Activated B cell treated with CpG ODN at 0.5 μM for 24 hours (primary cell): ENCODE measurements at regions not wholly inside any gene's neighbourhood (a gene's known extent, or its start where the extent isn't known, plus 50 kb on each side); places are given as distances from the start of the nearest gene placed in this dataset.

Source experiments
- ATAC-seq: fragments of 200-7000 bp; cut with Tn5 transposase; one replicate; pipeline ENCODE4 v1.10.0; 2021; ENCODE audit warnings: low read depth, mild to moderate bottlenecking, moderate library complexity
- CTCF ChIA-PET: fragments of 350-600 bp; sonication (Branson Sonifier 250); formaldehyde crosslinking; loops from one replicate; lab custom pipeline; 2021; ENCODE audit warnings: antibody characterized with exemption; lab: Charles Lee
- POLR2A ChIA-PET: fragments of 350-600 bp; sonication (Branson Sonifier 250); formaldehyde crosslinking; loops from one replicate; lab custom pipeline; 2021; ENCODE audit warnings: antibody characterized with exemption; lab: Charles Lee
- DNase-seq: peaks from one replicate; pipeline ENCODE4 v3.0.0; 2022
- H3K27ac Mint-ChIP-seq: one replicate; pipeline ENCODE4 v1.8.0; 2020; ENCODE audit warnings: mixed read lengths
- H3K27me3 Mint-ChIP-seq: one replicate; pipeline ENCODE4 v1.8.0; 2021; ENCODE audit warnings: mixed read lengths
- H3K36me3 Mint-ChIP-seq: one replicate; pipeline ENCODE4 v1.8.0; 2021; ENCODE audit warnings: low read depth, mixed read lengths
- H3K4me1 Mint-ChIP-seq: one replicate; pipeline ENCODE4 v1.8.0; 2021; ENCODE audit warnings: mixed read lengths
- H3K4me3 Mint-ChIP-seq: one replicate; pipeline ENCODE4 v1.8.0; 2020; ENCODE audit warnings: mild to moderate bottlenecking, mixed read lengths
- H3K9me3 Mint-ChIP-seq: one replicate; pipeline ENCODE4 v1.8.0; 2020; ENCODE audit warnings: mixed read lengths
- intact Hi-C: fragments of 100-400 bp; cut with micrococcal nuclease; formaldehyde crosslinking; loops from one replicate; pipeline ENCODE4 v1.15.1; 2024
- TF ChIP-seq, protein P1 (sequence below): fragments of 200-600 bp; IDR thresholded peaks from one replicate; pipeline ENCODE4 v1.8.0; 2022; ENCODE audit warnings: antibody characterized with exemption, mild to moderate bottlenecking

DNA sequence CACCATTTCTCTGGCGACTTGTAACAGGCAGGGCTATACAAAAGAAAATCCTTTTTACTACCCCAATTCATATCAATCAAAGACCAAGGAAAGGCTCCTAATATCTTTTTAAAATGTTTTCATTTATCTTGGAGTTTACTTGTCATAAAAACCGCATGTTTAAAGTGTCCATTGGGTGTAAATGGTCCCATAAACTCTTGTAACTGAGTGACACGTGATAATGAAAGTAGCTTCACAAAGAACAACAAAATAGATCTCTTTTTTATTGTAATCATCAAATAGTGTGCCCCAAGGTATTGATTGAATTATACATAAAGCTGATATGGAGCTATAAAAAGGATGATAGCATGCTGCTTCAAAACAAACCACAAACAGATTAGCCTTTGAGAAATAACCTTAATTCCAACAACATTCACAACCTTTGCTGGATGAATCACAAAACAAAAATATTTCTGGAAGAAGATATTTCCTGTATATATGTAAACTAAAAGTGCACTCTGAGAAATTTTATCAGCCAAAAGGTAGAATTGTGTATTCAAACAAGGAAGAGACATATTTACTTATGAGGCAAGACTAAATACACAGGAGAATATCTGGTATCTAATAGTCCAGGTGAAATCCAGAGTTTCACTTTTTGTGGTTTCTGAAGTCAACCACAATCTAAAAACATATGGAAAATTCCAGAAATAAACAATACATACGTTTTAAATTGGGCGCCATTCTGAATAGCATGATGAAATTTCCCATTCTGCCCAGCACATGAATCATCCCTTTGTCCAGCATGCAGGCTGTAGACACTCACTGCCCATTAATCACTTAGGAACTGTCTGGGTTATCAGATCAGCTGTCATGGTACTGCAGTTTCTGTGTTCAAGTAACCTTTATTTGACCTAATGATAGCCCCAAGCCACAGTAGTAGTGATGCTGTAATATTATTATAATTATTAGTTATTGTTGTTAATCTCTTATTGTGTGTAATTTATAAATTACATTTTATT lies 237.5 kb downstream of the PIK3C3 start:
- CTCF ChIA-PET, result interaction anchor here (0.9 kb wide), 1 partner anchor 12 kb away, joined by 3 read pairs; no protein-coding TSS in a partner anchor
- POLR2A ChIA-PET, result no interaction called here
- Mint-ChIP-seq H3K4me1 (no peaks in the 10 kb centered on the region), H3K36me3 (no peaks in the 10 kb centered on the region), H3K9me3 (peaks cover 12% of the 10 kb centered on the region), H3K4me3 (no peak overlapping the region), H3K27ac (no peak overlapping the region), H3K27me3 (no peaks in the 10 kb centered on the region)
- intact Hi-C loops, result no loop called here
- no peak for DNase-seq
- ATAC-seq, result no peak
- TF ChIP-seq, protein P1, sequence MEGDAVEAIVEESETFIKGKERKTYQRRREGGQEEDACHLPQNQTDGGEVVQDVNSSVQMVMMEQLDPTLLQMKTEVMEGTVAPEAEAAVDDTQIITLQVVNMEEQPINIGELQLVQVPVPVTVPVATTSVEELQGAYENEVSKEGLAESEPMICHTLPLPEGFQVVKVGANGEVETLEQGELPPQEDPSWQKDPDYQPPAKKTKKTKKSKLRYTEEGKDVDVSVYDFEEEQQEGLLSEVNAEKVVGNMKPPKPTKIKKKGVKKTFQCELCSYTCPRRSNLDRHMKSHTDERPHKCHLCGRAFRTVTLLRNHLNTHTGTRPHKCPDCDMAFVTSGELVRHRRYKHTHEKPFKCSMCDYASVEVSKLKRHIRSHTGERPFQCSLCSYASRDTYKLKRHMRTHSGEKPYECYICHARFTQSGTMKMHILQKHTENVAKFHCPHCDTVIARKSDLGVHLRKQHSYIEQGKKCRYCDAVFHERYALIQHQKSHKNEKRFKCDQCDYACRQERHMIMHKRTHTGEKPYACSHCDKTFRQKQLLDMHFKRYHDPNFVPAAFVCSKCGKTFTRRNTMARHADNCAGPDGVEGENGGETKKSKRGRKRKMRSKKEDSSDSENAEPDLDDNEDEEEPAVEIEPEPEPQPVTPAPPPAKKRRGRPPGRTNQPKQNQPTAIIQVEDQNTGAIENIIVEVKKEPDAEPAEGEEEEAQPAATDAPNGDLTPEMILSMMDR, result no peak

- Mint-ChIP-seq H3K4me3 (no peak overlapping the region), H3K27ac (no peak overlapping the region), H3K36me3 (no peaks in the 10 kb centered on the region), H3K4me1 (no peaks in the 10 kb centered on the region), H3K9me3 (no peaks in the 10 kb centered on the region), H3K27me3 (no peaks in the 10 kb centered on the region)
- no peak for DNase-seq
- ChIA-PET CTCF (no interaction called here), POLR2A (no interaction called here)
- intact Hi-C loops, result no loop called here
- TF ChIP-seq, protein P1, result no peak
- no peak for ATAC-seq
Observed at GRCh38 chr18:42196651-42197050, 241.6 kb downstream of the PIK3C3 start.

DNA sequence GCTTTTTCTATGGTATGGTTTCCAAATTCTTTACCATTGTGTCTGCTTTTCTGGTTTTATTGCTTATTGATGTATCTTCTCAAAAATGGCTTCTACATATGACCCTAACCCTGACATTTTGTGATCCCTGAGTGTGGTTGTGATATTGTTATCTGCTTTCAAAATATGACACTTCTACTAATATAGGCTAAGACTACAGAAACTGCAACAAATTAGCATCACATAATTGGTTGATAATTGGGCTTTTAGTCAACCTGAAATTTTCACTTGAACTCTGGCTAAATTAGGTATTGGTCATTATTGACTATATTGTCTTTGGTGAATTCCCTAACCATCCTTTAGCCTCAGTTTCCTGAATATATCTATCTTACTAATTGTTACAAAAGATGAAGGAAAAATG lies 246.1 kb downstream of the PIK3C3 start:
- Mint-ChIP-seq H3K4me1 (no peaks in the 10 kb centered on the region), H3K4me3 (no peak overlapping the region), H3K9me3 (peaks cover 1% of the 10 kb centered on the region), H3K36me3 (no peaks in the 10 kb centered on the region), H3K27me3 (no peaks in the 10 kb centered on the region), H3K27ac (no peak overlapping the region)
- POLR2A ChIA-PET, result no interaction called here
- TF ChIP-seq, protein P1, result no peak
- intact Hi-C loops, result no loop called here
- ATAC-seq (no peak), DNase-seq (no peak)
- CTCF ChIA-PET, result no interaction called here

DNA sequence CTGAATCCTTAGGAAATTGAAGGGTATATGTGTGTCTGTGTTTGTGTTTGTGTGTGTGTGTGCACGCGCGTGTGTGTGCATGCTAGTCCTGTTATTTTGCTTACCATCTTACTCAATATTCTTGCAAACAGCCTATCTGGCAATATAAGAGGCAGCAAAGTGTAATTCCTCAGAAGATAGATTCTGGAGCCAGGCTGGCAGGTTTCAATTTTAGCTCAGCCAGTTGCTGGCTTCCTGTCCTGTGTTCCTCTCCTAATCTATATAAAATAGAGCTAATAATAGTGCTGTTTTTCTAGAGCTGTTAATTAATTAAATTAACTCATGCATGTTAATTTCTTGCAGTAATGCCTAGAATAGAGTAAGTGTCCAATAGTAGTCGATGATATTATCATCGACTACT lies 256.2 kb downstream of the PIK3C3 start:
- TF ChIP-seq, protein P1, result no peak
- no peaks in the 10 kb centered on the region for H3K27me3 Mint-ChIP-seq
- ChIA-PET POLR2A (no interaction called here), CTCF (no interaction called here)
- intact Hi-C loops, result no loop called here
- H3K9me3 Mint-ChIP-seq, result peaks cover 5% of the 10 kb centered on the region
- no peaks in the 10 kb centered on the region for H3K4me1 Mint-ChIP-seq
- no peak for ATAC-seq
- no peak overlapping the region for H3K27ac Mint-ChIP-seq
- no peak for DNase-seq
- no peaks in the 10 kb centered on the region for H3K36me3 Mint-ChIP-seq
- H3K4me3 Mint-ChIP-seq, result no peak overlapping the region

DNA sequence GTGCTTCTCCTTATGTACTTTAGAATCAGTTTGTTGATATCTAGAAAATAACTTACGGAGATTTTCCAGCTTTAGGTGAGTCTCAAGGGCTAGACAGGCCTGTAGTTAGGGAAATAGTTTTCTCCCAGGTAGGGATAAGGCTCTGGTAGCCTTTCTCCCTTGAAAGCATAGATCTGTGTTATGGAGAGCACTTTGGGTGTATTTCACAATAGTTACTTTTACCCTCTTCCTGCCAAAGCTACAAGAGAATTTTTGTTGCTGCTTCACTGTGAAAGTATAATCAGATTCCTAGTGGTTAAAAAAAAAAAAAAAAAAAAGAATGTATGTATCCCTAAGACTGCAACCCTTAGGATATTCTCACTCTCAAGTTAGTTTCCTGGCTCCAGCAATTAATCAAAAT lies 267.5 kb downstream of the PIK3C3 start:
- Mint-ChIP-seq H3K4me3 (no peak overlapping the region), H3K4me1 (no peaks in the 10 kb centered on the region), H3K27ac (no peak overlapping the region), H3K36me3 (no peaks in the 10 kb centered on the region), H3K9me3 (peaks cover 2% of the 10 kb centered on the region), H3K27me3 (peaks cover 5% of the 10 kb centered on the region)
- ATAC-seq (no peak), DNase-seq (no peak)
- intact Hi-C loops, result no loop called here
- POLR2A ChIA-PET, result no interaction called here
- TF ChIP-seq, protein P1, result no peak
- CTCF ChIA-PET, result no interaction called here
